ENCODE measurements at regions not wholly inside any gene's neighbourhood (a gene's known extent, or its start where the extent isn't known, plus 50 kb on each side); places are given as distances from the start of the nearest gene placed in this dataset.

DNA sequence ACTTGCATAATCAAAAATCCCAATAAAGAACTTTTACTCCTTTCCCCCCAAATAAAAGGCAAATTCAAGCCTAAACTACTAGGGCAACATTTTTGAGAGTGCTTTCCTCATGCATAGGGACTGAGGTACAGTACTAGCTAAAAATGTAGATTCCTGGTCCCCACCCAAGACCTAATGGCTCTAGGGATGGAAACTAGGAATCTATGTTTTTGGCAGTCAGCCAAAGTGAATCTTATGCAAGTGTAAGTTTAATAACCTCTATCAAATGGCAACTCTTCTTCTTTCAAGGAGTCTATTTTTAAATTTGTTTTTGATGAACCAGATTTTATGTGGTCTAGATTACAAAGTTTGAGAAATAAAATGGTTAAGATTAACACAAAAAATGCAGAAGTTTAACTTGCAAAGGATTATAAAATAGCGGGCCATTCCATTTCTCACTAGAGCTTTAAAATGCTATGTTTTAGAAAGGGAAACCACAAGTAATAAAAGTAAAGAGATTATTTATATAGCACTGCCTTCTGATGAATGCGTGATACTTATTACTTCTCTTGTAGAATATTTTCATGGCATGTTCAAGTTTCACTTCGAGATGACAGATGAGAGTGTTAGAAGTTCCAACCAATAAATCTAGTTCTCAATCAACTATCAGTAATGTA, 70.4 kb upstream of the MDFIC start:
- TF ChIP-seq, protein P1, sequence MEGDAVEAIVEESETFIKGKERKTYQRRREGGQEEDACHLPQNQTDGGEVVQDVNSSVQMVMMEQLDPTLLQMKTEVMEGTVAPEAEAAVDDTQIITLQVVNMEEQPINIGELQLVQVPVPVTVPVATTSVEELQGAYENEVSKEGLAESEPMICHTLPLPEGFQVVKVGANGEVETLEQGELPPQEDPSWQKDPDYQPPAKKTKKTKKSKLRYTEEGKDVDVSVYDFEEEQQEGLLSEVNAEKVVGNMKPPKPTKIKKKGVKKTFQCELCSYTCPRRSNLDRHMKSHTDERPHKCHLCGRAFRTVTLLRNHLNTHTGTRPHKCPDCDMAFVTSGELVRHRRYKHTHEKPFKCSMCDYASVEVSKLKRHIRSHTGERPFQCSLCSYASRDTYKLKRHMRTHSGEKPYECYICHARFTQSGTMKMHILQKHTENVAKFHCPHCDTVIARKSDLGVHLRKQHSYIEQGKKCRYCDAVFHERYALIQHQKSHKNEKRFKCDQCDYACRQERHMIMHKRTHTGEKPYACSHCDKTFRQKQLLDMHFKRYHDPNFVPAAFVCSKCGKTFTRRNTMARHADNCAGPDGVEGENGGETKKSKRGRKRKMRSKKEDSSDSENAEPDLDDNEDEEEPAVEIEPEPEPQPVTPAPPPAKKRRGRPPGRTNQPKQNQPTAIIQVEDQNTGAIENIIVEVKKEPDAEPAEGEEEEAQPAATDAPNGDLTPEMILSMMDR (conservative IDR thresholded peaks at IDR 0.05; ENCODE audit: low read length): no peak
- no peak for TF ChIP-seq EZH2phosphoT487 (IDR thresholded peaks at IDR 0.05; ENCODE audit: borderline replicate concordance, low read depth, low read length)

Data from OCI-LY7 (cell line).